Spinal cord (tissue), 9 donors: ENCODE measurements at regions not wholly inside any gene's neighbourhood (a gene's known extent, or its start where the extent isn't known, plus 50 kb on each side); places are given as distances from the start of the nearest gene placed in this dataset.
A peak's percentile ranks its signal among the peaks of the same experiment; 100 is the strongest.
"Not testable (repeated sequence)": the region's sequence is repeated elsewhere in the genome, so short reads cannot be mapped to it uniquely, and the experiment has no call there.

Source experiments
- DNase-seq, 6 donors: peaks; one replicate each; pipeline versions ENCODE4 v3.0.0 to v3.0.0-alpha.2; 2013 to 2015; ENCODE audit warnings: low spot score in 6 of 6, low read depth in 4 of 6
- H3K27ac ChIP-seq: one replicate; pipeline ENCODE4 v1.5.1; 2013; ENCODE audit warnings: low read depth, low read length, control low read depth
- H3K27me3 ChIP-seq: one replicate; pipeline ENCODE4 v1.6.1; 2013; ENCODE audit warnings: low read length; ENCODE audit not compliant: control insufficient read depth, insufficient read depth
- H3K36me3 ChIP-seq: one replicate; pipeline ENCODE4 v1.6.1; 2013; ENCODE audit warnings: low read length; ENCODE audit not compliant: control insufficient read depth, insufficient read depth
- H3K4me1 ChIP-seq: one replicate; pipeline ENCODE4 v1.6.1; 2013; ENCODE audit warnings: low read length; ENCODE audit not compliant: control insufficient read depth, insufficient read depth
- H3K4me3 ChIP-seq: one replicate; pipeline ENCODE4 v1.5.1; 2013; ENCODE audit warnings: low read depth, low read length, control low read depth
- H3K9me3 ChIP-seq: one replicate; pipeline ENCODE4 v1.6.1; 2013; ENCODE audit warnings: low read length; ENCODE audit not compliant: control insufficient read depth, insufficient read depth
- WGBS: methylation state at CpG from one replicate; pipeline ENCODE4 v1.1.5; 2013; ENCODE audit warnings: missing lambda C conversion rate; ENCODE audit not compliant: insufficient coverage; 5-methylcytosine and 5-hydroxymethylcytosine counted together
- donor health status: healthy.

DNA sequence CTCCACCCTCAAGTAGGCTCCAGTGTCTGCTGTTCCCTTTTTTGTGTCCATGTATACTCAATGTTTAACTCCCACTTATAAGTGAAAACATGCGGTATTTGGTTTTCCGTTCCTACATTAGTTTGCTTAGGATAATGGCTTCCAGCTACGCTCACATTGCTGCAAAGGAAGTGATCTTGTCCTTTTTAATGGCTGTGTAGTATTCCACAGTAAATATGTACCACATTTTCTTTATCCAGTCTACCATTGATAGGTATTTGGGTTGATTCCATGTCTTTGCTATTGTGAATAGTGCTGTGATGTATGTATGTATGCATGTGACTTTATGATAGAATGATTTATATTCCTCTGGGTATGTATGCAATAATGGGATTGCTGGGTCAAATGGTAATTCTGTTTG, 144.6 kb downstream of the BRD1 start:
- H3K36me3 ChIP-seq, result no peaks in the 10 kb centered on the region
- H3K4me1 ChIP-seq, result peaks cover 5% of the 10 kb centered on the region
- no CpG with 5 or more reads among the region's 3 CpGs for WGBS
- no peak overlapping the region for H3K27ac ChIP-seq
- H3K4me3 ChIP-seq, result no peak overlapping the region
- no peaks in the 10 kb centered on the region for H3K9me3 ChIP-seq
- H3K27me3 ChIP-seq, result peaks cover 6% of the 10 kb centered on the region
- DNase-seq, result no peak

DNA sequence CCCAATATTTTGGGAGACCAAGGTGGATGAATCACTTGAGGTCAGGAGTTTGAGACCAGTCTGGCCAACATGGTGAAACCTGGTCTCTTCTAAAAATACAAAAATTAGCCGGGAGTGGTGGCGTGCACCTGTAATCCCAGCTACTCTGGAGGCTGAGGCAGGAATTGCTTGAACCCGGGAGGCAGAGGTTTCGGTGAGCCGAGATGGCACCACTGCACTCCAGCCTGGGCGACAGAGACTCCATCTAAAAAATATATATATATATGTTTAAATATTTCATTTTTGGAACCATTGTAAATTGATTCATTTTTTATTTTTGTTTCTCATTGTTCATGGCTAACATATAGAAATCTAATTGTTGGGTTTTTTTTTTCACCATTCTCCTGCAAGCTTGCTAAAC, 146.9 kb downstream of the BRD1 start:
- H3K27ac ChIP-seq, H3K9me3 ChIP-seq, DNase-seq, H3K27me3 ChIP-seq, H3K36me3 ChIP-seq, H3K4me1 ChIP-seq, H3K4me3 ChIP-seq: not testable (repeated sequence)
- WGBS, result 94% methylated on average over 3 of the region's 6 CpGs

DNA sequence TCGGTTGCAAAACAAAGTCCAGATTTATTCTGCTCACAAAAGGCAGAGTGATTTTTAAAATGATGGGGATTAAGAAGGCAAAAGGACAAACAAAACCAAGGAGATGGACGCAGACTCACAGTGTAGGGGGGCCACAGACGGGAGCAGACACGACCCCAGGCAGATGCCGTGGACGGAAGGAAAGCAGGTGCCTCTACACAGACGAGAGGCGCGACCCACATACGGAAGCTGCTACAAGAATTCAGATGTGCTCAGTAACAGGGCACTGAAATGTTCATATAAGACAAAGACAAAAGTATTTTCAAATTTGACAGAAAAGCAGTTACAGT, 148.9 kb downstream of the BRD1 start:
- no peaks in the 10 kb centered on the region for H3K36me3 ChIP-seq
- H3K27ac ChIP-seq, result no peak overlapping the region
- no peak overlapping the region for H3K4me3 ChIP-seq
- H3K9me3 ChIP-seq, result no peaks in the 10 kb centered on the region
- peaks cover 11% of the 10 kb centered on the region for H3K27me3 ChIP-seq
- no peak for DNase-seq
- peaks cover 5% of the 10 kb centered on the region for H3K4me1 ChIP-seq
- WGBS, result 47% methylated on average over 6 of the region's 10 CpGs

DNA sequence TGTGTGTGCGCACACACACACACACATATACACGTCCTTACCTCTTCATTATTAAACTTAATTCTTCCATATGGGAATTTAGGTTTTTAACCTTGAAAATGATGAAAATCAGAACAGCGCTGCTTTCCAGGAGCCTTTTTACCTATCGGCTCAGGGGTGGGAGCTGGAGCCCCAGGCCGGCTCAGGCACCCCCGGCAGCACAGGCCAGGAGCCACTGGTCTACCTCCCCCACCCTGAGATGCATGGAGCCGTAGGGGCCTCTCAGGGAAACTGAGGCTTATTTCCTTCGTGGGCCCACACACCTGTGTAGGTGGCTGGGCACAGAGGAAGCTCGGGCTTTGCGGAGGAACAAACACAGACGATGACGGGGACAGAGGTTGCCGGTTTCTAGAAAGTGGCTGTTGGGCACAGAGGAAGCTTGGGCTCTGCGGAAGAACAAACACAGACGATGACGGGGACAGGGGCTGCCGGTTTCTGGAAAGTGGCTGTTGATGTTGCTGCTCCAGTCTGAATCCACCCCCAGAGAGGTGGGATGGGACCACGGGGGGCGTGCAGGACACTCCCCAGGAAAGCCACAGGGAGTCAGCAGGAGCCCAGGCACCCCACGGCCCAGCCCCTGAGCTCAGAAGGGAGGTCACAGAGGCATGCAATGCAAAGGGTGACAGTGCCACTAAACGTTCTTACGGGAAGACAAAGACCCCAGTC, 149.4 kb downstream of the BRD1 start:
- H3K4me3 ChIP-seq, result no peak overlapping the region
- no peak for DNase-seq
- no peak overlapping the region for H3K27ac ChIP-seq
- 60% methylated on average over 15 of the region's 22 CpGs for WGBS
- H3K9me3 ChIP-seq, result no peaks in the 10 kb centered on the region
- peaks cover 5% of the 10 kb centered on the region for H3K4me1 ChIP-seq
- peaks cover 14% of the 10 kb centered on the region for H3K27me3 ChIP-seq
- H3K36me3 ChIP-seq, result no peaks in the 10 kb centered on the region

DNA sequence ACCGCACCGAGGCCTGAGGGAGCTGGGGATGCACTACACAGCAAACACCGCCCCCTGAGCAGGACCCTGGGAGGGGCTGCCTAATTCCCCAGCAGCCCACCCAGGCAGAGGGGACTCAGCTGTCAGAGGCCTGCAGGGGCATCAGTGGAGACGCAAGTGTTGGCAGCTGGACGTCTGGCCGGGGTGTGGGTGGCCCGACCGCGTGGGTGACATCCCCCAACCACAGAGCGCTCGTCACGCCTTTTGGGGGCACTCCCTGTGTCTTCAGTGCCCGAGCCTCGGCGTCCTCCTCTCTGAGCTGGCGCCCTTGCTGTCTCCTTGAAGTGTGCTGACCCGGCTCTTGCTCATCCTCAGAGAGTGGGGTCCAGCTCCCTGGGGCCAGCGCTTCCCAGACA, 150.2 kb downstream of the BRD1 start:
- 80% methylated on average over 16 of the region's 18 CpGs for WGBS
- no peaks in the 10 kb centered on the region for H3K36me3 ChIP-seq
- H3K27ac ChIP-seq, result no peak overlapping the region
- H3K4me1 ChIP-seq, result peaks cover 5% of the 10 kb centered on the region
- no peak overlapping the region for H3K4me3 ChIP-seq
- no peak for DNase-seq
- no peaks in the 10 kb centered on the region for H3K9me3 ChIP-seq
- peaks cover 19% of the 10 kb centered on the region for H3K27me3 ChIP-seq

DNA sequence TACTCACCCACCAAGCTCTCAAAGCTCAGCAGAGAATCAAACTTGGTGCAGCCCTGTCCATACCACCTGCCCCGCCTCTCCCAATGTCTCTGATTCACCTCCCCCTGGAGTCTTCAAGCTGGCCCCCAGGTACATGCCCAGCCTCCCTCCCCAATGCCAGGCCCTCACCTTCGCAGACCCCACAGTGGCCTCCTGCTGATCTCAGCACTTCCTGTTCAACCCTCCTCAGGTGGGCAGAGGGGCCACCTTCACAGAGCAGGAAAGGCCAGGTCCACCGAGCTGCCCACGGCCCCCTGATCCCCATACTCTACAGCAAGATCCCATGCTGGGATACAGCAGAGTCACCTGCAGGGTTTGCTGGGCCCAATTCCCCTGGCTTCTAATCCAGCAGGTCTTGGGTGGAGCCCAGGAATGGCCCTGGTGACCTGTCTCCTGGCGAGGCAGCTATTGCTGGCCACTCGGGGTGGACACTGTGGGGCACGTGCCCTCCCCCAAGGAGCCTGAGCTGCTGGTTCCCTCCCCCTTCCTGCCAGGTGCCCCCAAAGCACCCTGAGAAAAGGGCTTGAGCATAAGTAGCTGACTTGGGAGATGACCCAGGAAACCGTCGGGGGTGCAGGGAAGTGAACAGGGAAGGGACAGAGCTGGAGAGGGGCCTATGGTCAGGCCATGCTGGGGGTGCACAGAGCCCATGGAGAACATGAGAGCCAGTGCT, 150.7 kb downstream of the BRD1 start:
- WGBS, result 77% methylated on average over 9 of the region's 9 CpGs
- Histone ChIP-seq H3K27me3 (peaks cover 22% of the 10 kb centered on the region), H3K27ac (no peak overlapping the region), H3K9me3 (no peaks in the 10 kb centered on the region), H3K4me1 (peaks cover 6% of the 10 kb centered on the region), H3K36me3 (no peaks in the 10 kb centered on the region), H3K4me3 (no peak overlapping the region)
- DNase-seq, result no peak

DNA sequence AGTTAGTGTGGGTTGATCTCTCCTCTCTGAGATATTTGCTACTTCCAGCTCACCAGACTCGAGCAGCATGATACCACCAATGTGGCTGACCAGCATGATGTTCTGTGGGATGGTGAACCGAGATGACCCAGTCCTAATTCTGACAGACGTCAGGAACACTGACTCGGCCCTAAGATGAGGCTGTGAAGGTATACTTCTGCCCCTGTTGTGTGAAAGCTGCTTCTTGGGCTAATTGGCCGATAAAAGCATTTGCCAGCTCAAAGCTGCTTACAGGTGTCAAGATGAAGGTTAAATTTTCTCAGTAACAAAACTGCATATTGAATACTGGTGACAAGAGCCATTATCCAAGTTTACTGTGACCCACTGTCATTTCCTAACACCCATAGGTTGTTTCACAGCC, 151.4 kb downstream of the BRD1 start:
- WGBS, result 95% methylated on average over 4 of the region's 5 CpGs
- Histone ChIP-seq H3K9me3 (no peaks in the 10 kb centered on the region), H3K27me3 (peaks cover 29% of the 10 kb centered on the region), H3K27ac (no peak overlapping the region), H3K4me1 (peaks cover 11% of the 10 kb centered on the region), H3K36me3 (no peaks in the 10 kb centered on the region), H3K4me3 (no peak overlapping the region)
- no peak for DNase-seq

DNA sequence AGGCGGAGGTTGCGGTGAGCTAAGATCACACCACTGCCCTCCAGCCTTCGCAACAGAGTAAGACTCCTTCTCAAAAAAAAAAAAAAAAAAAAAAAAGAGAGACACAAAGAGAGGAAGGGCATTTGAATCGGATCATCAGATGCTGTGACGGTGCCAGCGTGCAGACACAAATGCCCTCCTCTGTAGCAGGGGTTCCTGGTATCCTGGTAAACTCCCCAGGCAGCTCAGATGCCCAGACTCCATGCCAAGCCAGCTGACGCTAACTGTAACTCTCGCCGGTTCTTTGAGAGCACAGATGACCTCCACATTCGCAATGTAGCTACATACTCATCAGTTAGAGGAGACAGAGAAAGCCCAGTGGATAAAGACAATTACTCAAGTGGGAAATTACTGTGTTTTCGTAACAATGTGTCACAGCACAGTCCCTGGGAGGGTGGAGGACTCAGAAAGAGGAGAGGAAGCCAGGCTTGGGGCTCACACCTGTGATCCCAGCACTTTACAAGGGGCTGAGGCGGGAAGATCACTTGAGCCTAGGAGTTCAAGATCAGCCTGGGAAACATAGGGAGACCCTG, 153.1 kb downstream of the BRD1 start:
- no peak overlapping the region for H3K4me3 ChIP-seq
- no peaks in the 10 kb centered on the region for H3K9me3 ChIP-seq
- H3K27ac ChIP-seq, result no peak overlapping the region
- H3K27me3 ChIP-seq, result peaks cover 40% of the 10 kb centered on the region
- H3K4me1 ChIP-seq, result peaks cover 18% of the 10 kb centered on the region
- no peak for DNase-seq
- 53% methylated on average over 6 of the region's 12 CpGs for WGBS
- H3K36me3 ChIP-seq, result no peaks in the 10 kb centered on the region

DNA sequence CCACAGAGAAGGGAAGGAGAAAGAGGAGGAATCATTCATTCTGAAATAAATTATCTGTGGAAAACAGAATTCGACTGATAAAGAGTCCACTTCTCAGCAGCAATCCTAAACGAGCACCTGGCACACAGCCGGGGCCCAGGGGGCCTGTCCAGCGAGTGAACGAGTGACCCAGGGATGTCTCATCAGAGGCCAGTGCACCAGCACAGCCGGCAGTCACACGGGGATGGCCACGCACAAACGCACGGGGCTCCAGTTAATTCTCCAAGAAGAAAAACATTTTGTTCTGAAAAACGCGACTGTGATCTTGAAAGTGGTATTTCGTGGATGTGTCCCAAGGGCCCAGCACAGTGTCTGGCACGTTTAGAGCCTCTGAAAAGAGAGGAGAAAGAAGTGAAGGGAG, 154.6 kb downstream of the BRD1 start:
- Histone ChIP-seq H3K27ac (no peak overlapping the region), H3K4me1 (peaks cover 16% of the 10 kb centered on the region), H3K9me3 (no peaks in the 10 kb centered on the region), H3K36me3 (no peaks in the 10 kb centered on the region), H3K27me3 (peaks cover 43% of the 10 kb centered on the region), H3K4me3 (no peak overlapping the region)
- 41% methylated on average over 13 of the region's 14 CpGs for WGBS
- DNase-seq, result no peak

DNA sequence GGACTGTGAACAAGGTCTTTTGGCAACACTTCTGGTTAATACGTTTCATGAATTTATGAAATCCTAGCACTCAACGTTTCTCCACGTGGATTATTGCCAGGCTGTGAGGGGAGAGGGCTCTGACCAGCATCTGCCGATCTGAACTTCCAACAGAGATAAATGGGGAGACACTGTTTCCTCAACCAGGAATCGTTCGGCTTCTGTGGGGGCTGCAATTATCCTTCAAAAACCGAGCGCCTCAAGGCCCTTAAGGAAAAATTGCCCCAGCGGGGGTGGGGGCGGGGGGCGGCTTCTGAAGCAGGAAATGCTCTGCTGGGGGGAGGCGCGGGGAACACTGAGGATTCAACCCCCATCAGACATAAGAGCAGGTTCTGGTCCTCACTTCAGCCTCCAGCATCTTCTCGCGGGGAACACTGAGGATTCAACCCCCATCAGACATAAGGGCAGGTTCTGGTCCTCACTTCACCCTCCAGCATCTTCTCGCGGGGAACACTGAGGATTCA, 155.6 kb downstream of the BRD1 start:
- Histone ChIP-seq H3K4me3 (no peak overlapping the region), H3K27ac (no peak overlapping the region), H3K27me3 (peaks cover 41% of the 10 kb centered on the region), H3K4me1 (peaks cover 16% of the 10 kb centered on the region), H3K9me3 (no peaks in the 10 kb centered on the region), H3K36me3 (no peaks in the 10 kb centered on the region)
- 55% methylated on average over 6 of the region's 17 CpGs for WGBS
- DNase-seq, result peak in 1 of 6 donors; percentile 48
